Lower leg skin (tissue), 3 donors: ENCODE measurements at regions not wholly inside any gene's neighbourhood (a gene's known extent, or its start where the extent isn't known, plus 50 kb on each side); places are given as distances from the start of the nearest gene placed in this dataset.

Experiments used
- CTCF ChIP-seq, 3 donors: fragments of 450-650 bp; IDR thresholded peaks; one replicate each; pipeline ENCODE4 v1.5.1; 2016; ENCODE audit warnings: antibody characterized with exemption in 3 of 3, mild to moderate bottlenecking in 3 of 3, moderate library complexity in 2 of 3
- POLR2A ChIP-seq, 2 donors: fragments of 450-650 bp; IDR thresholded peaks; one replicate each; pipeline ENCODE4 v1.6.1; 2016 to 2017; ENCODE audit warnings: antibody characterized with exemption in 2 of 2, mild to moderate bottlenecking in 1 of 2, moderate library complexity in 1 of 2

GRCh38 chr1:195894411-195894810 is 713.8 kb downstream of the KCNT2 start:
- TF ChIP-seq CTCF (IDR thresholded peaks at IDR 0.05) (no peak), POLR2A (IDR thresholded peaks at IDR 0.05) (no peak)
